ENCODE measurements at regions not wholly inside any gene's neighbourhood (a gene's known extent, or its start where the extent isn't known, plus 50 kb on each side); places are given as distances from the start of the nearest gene placed in this dataset.

DNA sequence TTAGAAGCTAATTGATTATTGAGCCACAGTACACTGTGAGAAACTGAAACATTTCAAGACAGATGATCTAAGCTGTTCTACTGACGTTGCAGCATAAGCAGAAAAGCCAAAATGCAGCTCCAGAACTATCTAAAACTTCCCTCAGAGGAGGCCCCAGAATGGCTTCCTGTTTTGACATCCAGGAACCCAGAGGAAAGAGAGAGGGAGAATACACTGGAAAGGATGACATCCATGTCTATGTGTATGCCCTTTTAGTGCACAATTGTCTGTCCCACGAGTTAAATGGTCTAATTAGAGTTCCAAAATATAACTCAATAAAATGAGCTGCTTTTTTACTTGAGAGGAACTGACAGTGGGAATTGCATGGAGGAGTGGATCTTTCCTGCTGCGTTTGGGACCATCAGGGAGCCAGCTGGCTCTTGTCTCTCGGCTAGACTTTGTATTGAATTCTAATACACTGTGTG lies 688.1 kb downstream of the ZNF385D start:
- H3K27ac Mint-ChIP-seq = no peak overlapping the region
- no peaks in the 10 kb centered on the region for H3K9me3 Mint-ChIP-seq
- TF ChIP-seq CTCF (IDR thresholded peaks at IDR 0.05) = no peak
- no peak for TF ChIP-seq EZH2phosphoT487 (IDR thresholded peaks at IDR 0.05)
- no peaks in the 10 kb centered on the region for H3K36me3 Mint-ChIP-seq
- Histone ChIP-seq H3K27ac (no peak overlapping the region), H3K9me3 (ENCODE audit: low read depth) (no peaks in the 10 kb centered on the region), H3K36me3 (no peaks in the 10 kb centered on the region), H4K20me1 (ENCODE audit: low read depth) (no peaks in the 10 kb centered on the region), H3K9ac (no peak overlapping the region), H3K4me1 (peaks cover 4% of the 10 kb centered on the region), H2AFZ (replicated peaks) (peak overlapping the region; percentile 33), H3K79me2 (ENCODE audit: low read depth) (no peaks in the 10 kb centered on the region), H3K4me3 (no peak overlapping the region), H3F3A (ENCODE audit: low read depth) (no peaks in the 10 kb centered on the region), H3K27me3 (no peaks in the 10 kb centered on the region), H3K4me2 (no peak overlapping the region)
- H3K4me3 Mint-ChIP-seq = no peak overlapping the region
- no peak for DNase-seq (ENCODE audit: low spot score)
- no peaks in the 10 kb centered on the region for H3K27me3 Mint-ChIP-seq (ENCODE audit: insufficient read depth, low read depth)
- H3K4me1 Mint-ChIP-seq = no peaks in the 10 kb centered on the region

DNA sequence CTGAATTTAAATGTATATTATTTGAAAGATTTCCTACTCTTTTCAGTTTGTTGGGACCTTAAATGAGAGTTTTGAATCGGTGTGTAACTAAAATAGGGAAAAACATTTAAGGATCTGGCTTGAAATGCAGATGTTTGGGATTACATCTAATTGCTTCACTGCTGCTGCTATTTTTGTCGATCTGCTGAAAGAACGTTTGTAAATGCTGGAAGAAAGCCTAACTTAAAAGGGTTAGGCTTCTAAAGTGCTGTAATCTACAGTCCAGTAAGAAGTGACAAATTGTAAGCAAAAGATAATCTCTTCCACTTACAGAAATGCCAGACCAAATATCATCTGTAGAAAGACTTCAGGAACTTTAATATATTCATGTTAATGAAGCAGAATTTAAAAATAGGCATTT lies 691.6 kb downstream of the ZNF385D start:
- Histone ChIP-seq H3F3A (ENCODE audit: low read depth) (no peaks in the 10 kb centered on the region), H3K4me3 (no peak overlapping the region), H3K9me3 (ENCODE audit: low read depth) (no peaks in the 10 kb centered on the region), H3K36me3 (no peaks in the 10 kb centered on the region), H2AFZ (replicated peaks) (peak overlapping the region; percentile 40), H3K9ac (no peak overlapping the region), H4K20me1 (ENCODE audit: low read depth) (no peaks in the 10 kb centered on the region), H3K27me3 (no peaks in the 10 kb centered on the region), H3K4me2 (no peak overlapping the region), H3K27ac (no peak overlapping the region), H3K4me1 (peaks cover 4% of the 10 kb centered on the region), H3K79me2 (ENCODE audit: low read depth) (no peaks in the 10 kb centered on the region)
- H3K27ac Mint-ChIP-seq = no peak overlapping the region
- DNase-seq (ENCODE audit: low spot score) = no peak
- H3K4me1 Mint-ChIP-seq = no peaks in the 10 kb centered on the region
- H3K4me3 Mint-ChIP-seq = no peak overlapping the region
- no peaks in the 10 kb centered on the region for H3K9me3 Mint-ChIP-seq
- TF ChIP-seq EZH2 (IDR thresholded peaks at IDR 0.05) = no peak
- no peak for TF ChIP-seq EZH2phosphoT487 (IDR thresholded peaks at IDR 0.05)
- TF ChIP-seq CTCF (IDR thresholded peaks at IDR 0.05) = no peak
- H3K27me3 Mint-ChIP-seq (ENCODE audit: insufficient read depth, low read depth) = no peaks in the 10 kb centered on the region
- no peaks in the 10 kb centered on the region for H3K36me3 Mint-ChIP-seq

DNA sequence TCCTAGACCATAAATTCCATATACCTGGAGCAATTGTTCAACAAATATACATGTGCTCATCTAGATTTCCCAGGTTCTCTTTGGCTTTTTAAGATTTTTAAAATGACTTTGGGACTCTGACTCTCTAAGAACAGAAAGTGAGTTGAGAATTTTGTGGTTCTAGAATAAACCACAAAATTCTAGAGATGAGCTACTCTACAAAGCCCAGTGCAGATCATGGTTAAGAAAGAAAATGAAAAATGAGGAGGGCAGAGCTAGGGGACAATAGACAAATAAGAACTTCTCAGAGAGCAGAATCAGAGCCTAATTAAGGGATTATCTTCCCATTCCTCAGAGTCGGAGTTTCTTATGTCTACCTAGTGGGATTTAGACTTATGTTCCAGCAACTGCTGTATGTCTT lies 694.7 kb downstream of the ZNF385D start:
- H3F3A ChIP-seq (ENCODE audit: low read depth) = no peaks in the 10 kb centered on the region
- H3K9me3 ChIP-seq (ENCODE audit: low read depth) = no peaks in the 10 kb centered on the region
- Mint-ChIP-seq H3K27ac (no peak overlapping the region), H3K4me1 (no peaks in the 10 kb centered on the region), H3K4me3 (no peak overlapping the region), H3K9me3 (no peaks in the 10 kb centered on the region), H3K27me3 (ENCODE audit: insufficient read depth, low read depth) (no peaks in the 10 kb centered on the region), H3K36me3 (no peaks in the 10 kb centered on the region)
- no peak overlapping the region for H3K9ac ChIP-seq
- H4K20me1 ChIP-seq (ENCODE audit: low read depth) = no peaks in the 10 kb centered on the region
- H2AFZ ChIP-seq (replicated peaks) = no peak overlapping the region
- no peak overlapping the region for H3K4me2 ChIP-seq
- no peak overlapping the region for H3K27ac ChIP-seq
- H3K79me2 ChIP-seq (ENCODE audit: low read depth) = no peaks in the 10 kb centered on the region
- no peak for DNase-seq (ENCODE audit: low spot score)
- no peak for TF ChIP-seq EZH2 (IDR thresholded peaks at IDR 0.05)
- no peak for TF ChIP-seq CTCF (IDR thresholded peaks at IDR 0.05)
- H3K4me1 ChIP-seq = peaks cover 4% of the 10 kb centered on the region
- no peaks in the 10 kb centered on the region for H3K36me3 ChIP-seq
- H3K4me3 ChIP-seq = no peak overlapping the region
- no peaks in the 10 kb centered on the region for H3K27me3 ChIP-seq

GRCh38 chr3:21055015-21055414 lies 696.0 kb downstream of the ZNF385D start:
- TF ChIP-seq CTCF (IDR thresholded peaks at IDR 0.05) (no peak), EZH2 (IDR thresholded peaks at IDR 0.05) (no peak), EZH2phosphoT487 (IDR thresholded peaks at IDR 0.05) (no peak)
- no peak overlapping the region for H3K9ac ChIP-seq
- no peaks in the 10 kb centered on the region for H3F3A ChIP-seq (ENCODE audit: low read depth)
- H3K9me3 Mint-ChIP-seq = no peaks in the 10 kb centered on the region
- H3K27ac ChIP-seq = no peak overlapping the region
- no peaks in the 10 kb centered on the region for H3K9me3 ChIP-seq (ENCODE audit: low read depth)
- no peak overlapping the region for H3K4me3 ChIP-seq
- H2AFZ ChIP-seq (replicated peaks) = no peak overlapping the region
- H3K27me3 Mint-ChIP-seq (ENCODE audit: insufficient read depth, low read depth) = no peaks in the 10 kb centered on the region
- no peaks in the 10 kb centered on the region for H4K20me1 ChIP-seq (ENCODE audit: low read depth)
- H3K4me2 ChIP-seq = no peak overlapping the region
- H3K36me3 ChIP-seq = no peaks in the 10 kb centered on the region
- H3K4me3 Mint-ChIP-seq = no peak overlapping the region
- H3K4me1 ChIP-seq = peaks cover 4% of the 10 kb centered on the region
- H3K27me3 ChIP-seq = no peaks in the 10 kb centered on the region
- H3K4me1 Mint-ChIP-seq = no peaks in the 10 kb centered on the region
- no peaks in the 10 kb centered on the region for H3K36me3 Mint-ChIP-seq
- DNase-seq (ENCODE audit: low spot score) = no peak
- no peak overlapping the region for H3K27ac Mint-ChIP-seq
- no peaks in the 10 kb centered on the region for H3K79me2 ChIP-seq (ENCODE audit: low read depth)
